ACC112 (cell line): ENCODE measurements at regions not wholly inside any gene's neighbourhood (a gene's known extent, or its start where the extent isn't known, plus 50 kb on each side); places are given as distances from the start of the nearest gene placed in this dataset.

ENCODE experiments used
- H2AFZ ChIP-seq: fragments of 200-600 bp; sonication (generic); one replicate; pipeline ENCODE4 v1.6.0; 2017; ENCODE audit warnings: antibody characterized with exemption, low read length; ENCODE audit not compliant: unreplicated experiment
- H3K27ac ChIP-seq: fragments of 200-600 bp; sonication (generic); 2 replicates; pipeline ENCODE4 v1.5.1; 2014; ENCODE audit warnings: low read depth, mild to moderate bottlenecking, antibody characterized with exemption, low read length, moderate library complexity
- H3K27me3 ChIP-seq: fragments of 200-600 bp; sonication (generic); 2 replicates; pipeline ENCODE4 v1.6.1; 2014; ENCODE audit warnings: mild to moderate bottlenecking, antibody characterized with exemption, low read length, moderate library complexity, mixed read lengths; ENCODE audit not compliant: insufficient read depth
- H3K36me3 ChIP-seq: fragments of 200-600 bp; sonication (generic); 2 replicates; pipeline ENCODE4 v1.6.1; 2016; ENCODE audit warnings: mild to moderate bottlenecking, antibody characterized with exemption, low read length, moderate library complexity, mixed read lengths; ENCODE audit not compliant: insufficient read depth
- H3K4me1 ChIP-seq: fragments of 200-600 bp; sonication (generic); one replicate; pipeline ENCODE4 v1.6.1; 2016; ENCODE audit warnings: low read length, mixed read lengths; ENCODE audit not compliant: insufficient read depth, unreplicated experiment, control insufficient read depth
- H3K4me3 ChIP-seq: fragments of 200-600 bp; sonication (generic); 2 replicates; pipeline ENCODE4 v1.5.1; 2014; ENCODE audit warnings: mild to moderate bottlenecking, low read depth, low read length
- H3K79me2 ChIP-seq: fragments of 200-600 bp; sonication (generic); one replicate; pipeline ENCODE4 v1.6.0; 2016; ENCODE audit warnings: low read length; ENCODE audit not compliant: control insufficient read depth, unreplicated experiment, insufficient read depth

GRCh38 chr1:116277840-116278540 is 95.1 kb upstream of the ATP1A1 start:
- H3K79me2 ChIP-seq: no peaks in the 10 kb centered on the region
- H2AFZ ChIP-seq: no peak overlapping the region
- H3K4me1 ChIP-seq: no peaks in the 10 kb centered on the region
- H3K27me3 ChIP-seq: peaks cover 76% of the 10 kb centered on the region
- no peak overlapping the region for H3K4me3 ChIP-seq
- H3K27ac ChIP-seq: no peak overlapping the region
- H3K36me3 ChIP-seq: no peaks in the 10 kb centered on the region

DNA sequence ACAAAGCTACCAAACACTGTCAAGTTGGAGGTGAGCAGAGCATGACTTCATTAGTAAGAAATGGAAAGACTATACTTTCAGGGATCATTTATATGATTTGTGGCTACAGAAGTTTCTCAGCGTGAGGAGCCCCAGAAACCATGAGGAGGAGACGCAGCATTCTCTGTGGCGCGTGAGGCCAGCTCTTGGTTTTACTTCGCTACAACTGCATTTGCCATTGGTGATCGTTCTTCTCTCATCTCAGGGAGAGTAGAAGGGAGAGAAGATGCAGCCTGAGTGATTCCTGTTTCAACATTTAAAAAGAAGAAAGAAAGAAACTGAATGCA is 94.5 kb upstream of the ATP1A1 start:
- H3K4me1 ChIP-seq: no peaks in the 10 kb centered on the region
- no peaks in the 10 kb centered on the region for H3K36me3 ChIP-seq
- H3K27ac ChIP-seq: no peak overlapping the region
- H3K27me3 ChIP-seq: peaks cover 74% of the 10 kb centered on the region
- no peaks in the 10 kb centered on the region for H3K79me2 ChIP-seq
- no peak overlapping the region for H2AFZ ChIP-seq
- H3K4me3 ChIP-seq: no peak overlapping the region

DNA sequence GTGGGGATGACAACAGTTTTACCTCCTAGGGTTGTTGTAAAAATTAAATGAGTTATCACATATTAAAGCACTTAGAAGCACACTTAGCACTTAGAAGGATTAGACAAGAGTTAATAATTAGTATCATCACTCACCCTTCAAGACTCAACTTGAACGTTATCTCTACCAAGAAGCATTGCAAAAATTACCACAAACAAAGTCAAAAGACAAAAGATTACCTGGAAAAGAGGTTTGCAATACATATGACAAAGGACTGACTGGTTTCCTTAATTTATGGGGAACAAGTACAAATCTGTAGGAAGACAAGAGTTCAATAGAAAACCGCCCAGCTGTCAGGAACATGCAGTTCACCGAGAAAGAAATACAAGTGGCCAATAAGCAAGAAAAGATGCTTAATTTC is 93.3 kb upstream of the ATP1A1 start:
- Histone ChIP-seq H2AFZ (no peak overlapping the region), H3K27me3 (peaks cover 72% of the 10 kb centered on the region), H3K36me3 (no peaks in the 10 kb centered on the region), H3K79me2 (no peaks in the 10 kb centered on the region), H3K4me3 (no peak overlapping the region), H3K27ac (no peak overlapping the region), H3K4me1 (no peaks in the 10 kb centered on the region)

DNA sequence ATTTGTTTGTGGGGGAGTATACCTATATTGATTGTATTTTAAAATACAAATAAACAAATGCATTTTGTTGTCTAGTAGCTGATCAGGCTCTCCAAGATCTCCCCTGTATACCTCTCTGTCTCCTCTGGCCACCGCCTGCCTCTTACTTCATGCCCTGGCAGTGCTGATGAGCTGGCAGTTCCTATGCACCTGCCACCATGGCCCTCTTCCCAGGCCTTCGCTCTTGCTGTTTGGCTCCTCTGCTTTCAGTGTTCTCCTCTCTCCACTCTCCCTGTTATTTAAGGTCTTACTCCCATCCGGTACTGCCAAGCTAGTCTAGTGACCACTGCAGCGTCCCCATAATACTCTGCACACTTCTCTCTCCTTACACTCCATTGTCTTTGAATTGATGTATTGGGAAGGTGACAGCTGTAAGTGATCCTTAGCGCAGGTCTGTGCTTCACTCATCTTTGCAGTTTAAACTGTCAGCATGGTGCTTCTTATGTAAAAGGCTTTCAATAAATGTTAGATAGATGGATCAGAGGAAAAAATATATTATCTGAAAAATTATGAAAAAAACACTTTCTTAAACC is 88.1 kb upstream of the ATP1A1 start:
- Histone ChIP-seq H3K27me3 (peaks cover 35% of the 10 kb centered on the region), H3K4me3 (no peak overlapping the region), H3K79me2 (no peaks in the 10 kb centered on the region), H3K36me3 (no peaks in the 10 kb centered on the region), H3K4me1 (peaks cover 20% of the 10 kb centered on the region), H2AFZ (no peak overlapping the region), H3K27ac (no peak overlapping the region)

DNA sequence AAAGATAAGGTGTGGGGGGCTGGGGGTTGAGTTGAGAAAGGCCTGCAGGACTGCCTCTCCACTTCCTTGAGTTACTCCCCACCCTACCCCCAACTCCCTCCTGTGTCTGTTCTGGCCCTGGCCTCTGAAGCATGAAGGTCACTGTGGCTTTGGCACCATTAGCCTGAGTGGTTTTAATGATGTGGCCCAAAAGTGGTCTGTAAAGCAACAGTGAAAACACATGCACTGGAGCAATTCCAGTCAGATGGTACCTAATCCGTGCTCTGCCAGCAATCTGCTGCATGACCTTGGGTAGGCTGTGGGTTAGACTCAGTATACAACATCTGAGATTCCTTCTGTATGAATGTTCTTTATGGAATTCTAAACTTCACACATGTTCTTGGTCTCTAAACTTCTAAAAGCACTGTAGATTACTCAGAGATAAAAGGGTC is 86.5 kb upstream of the ATP1A1 start:
- no peak overlapping the region for H2AFZ ChIP-seq
- H3K27me3 ChIP-seq: peaks cover 19% of the 10 kb centered on the region
- H3K79me2 ChIP-seq: no peaks in the 10 kb centered on the region
- no peak overlapping the region for H3K4me3 ChIP-seq
- H3K4me1 ChIP-seq: peaks cover 23% of the 10 kb centered on the region
- H3K27ac ChIP-seq: no peak overlapping the region
- no peaks in the 10 kb centered on the region for H3K36me3 ChIP-seq

GRCh38 chr1:116287341-116288200 is 85.5 kb upstream of the ATP1A1 start:
- Histone ChIP-seq H3K4me1 (peaks cover 23% of the 10 kb centered on the region), H3K27ac (no peak overlapping the region), H3K79me2 (no peaks in the 10 kb centered on the region), H3K27me3 (peaks cover 11% of the 10 kb centered on the region), H3K4me3 (no peak overlapping the region), H3K36me3 (no peaks in the 10 kb centered on the region), H2AFZ (no peak overlapping the region)

DNA sequence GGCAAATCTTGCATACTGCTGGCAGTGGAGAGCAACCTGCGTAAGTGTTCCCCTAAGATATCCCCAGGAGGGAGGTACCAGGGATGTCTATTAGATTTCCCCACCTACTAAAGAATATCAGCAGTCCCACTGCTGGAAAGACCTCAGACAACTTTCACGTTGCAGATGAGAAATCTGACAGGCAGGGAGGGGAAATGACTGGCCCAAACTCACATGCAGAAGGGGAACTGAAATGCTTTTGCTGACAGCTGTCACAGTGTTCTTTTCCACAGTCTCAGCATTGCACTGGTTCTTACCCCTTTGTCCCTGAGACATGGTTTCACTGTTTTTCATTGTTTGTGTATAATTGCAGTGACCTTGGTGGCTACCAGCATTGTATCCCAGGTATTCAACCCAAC is 84.8 kb upstream of the ATP1A1 start:
- no peaks in the 10 kb centered on the region for H3K79me2 ChIP-seq
- no peak overlapping the region for H3K4me3 ChIP-seq
- H2AFZ ChIP-seq: no peak overlapping the region
- no peak overlapping the region for H3K27ac ChIP-seq
- H3K27me3 ChIP-seq: peaks cover 4% of the 10 kb centered on the region
- H3K4me1 ChIP-seq: peaks cover 23% of the 10 kb centered on the region
- no peaks in the 10 kb centered on the region for H3K36me3 ChIP-seq

DNA sequence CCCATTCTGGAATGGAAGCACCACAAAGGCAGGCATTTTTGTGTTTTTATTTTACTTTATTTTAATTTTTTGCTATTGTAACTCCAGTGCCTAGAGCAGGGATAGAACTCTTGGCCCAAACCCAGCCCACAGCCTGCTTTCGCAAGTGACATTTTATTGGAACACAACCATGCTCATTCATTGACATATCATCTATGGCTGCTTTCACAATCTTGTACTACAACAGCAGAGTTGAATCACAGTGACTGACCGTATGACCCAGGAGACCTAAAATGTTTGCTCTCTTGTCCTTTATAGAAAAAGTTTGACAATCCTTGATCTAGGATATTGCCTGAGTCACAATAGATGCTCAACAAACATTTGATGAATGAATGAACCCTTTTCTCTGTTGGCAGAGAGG is 83.9 kb upstream of the ATP1A1 start:
- Histone ChIP-seq H3K4me3 (no peak overlapping the region), H3K27me3 (no peaks in the 10 kb centered on the region), H3K27ac (no peak overlapping the region), H3K79me2 (no peaks in the 10 kb centered on the region), H3K4me1 (peaks cover 23% of the 10 kb centered on the region), H2AFZ (no peak overlapping the region), H3K36me3 (no peaks in the 10 kb centered on the region)

DNA sequence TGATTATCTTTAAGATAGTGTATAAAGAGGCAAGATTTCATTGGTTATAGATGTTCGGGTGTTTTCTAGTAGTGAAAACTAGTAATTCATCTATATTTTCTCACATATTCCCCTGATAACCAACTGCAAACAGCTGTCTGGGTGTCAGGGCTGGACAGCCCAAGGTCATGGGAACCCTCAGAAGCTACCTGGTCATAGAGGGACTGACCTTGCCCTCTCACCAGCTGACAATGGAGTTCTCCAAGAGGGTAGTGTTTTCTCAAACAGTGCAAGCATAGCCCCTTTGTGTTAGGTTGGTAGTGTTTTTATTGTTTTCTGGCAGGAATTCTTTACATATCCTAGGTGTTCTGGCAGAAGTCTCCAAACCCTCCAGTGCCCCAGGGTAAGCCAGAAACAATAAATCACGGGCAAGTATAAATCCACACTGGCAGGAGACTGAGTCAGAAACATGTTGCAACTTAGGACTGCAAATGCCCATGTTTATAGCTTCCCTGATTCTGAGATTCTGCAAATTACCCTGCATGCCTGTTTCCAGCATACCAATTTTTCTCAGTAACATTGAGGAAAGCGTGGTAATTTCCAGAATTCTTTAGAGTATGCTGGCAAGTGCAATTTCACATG is 82.8 kb upstream of the ATP1A1 start:
- H3K27ac ChIP-seq: no peak overlapping the region
- H2AFZ ChIP-seq: no peak overlapping the region
- H3K36me3 ChIP-seq: no peaks in the 10 kb centered on the region
- H3K79me2 ChIP-seq: no peaks in the 10 kb centered on the region
- H3K4me1 ChIP-seq: peaks cover 23% of the 10 kb centered on the region
- no peaks in the 10 kb centered on the region for H3K27me3 ChIP-seq
- no peak overlapping the region for H3K4me3 ChIP-seq

GRCh38 chr1:116291024-116291423 is 82.0 kb upstream of the ATP1A1 start:
- H3K79me2 ChIP-seq: no peaks in the 10 kb centered on the region
- H3K27ac ChIP-seq: no peak overlapping the region
- peaks cover 23% of the 10 kb centered on the region for H3K4me1 ChIP-seq
- no peaks in the 10 kb centered on the region for H3K27me3 ChIP-seq
- H2AFZ ChIP-seq: no peak overlapping the region
- no peak overlapping the region for H3K4me3 ChIP-seq
- no peaks in the 10 kb centered on the region for H3K36me3 ChIP-seq
